Mucosa of descending colon (tissue), 3 donors: ENCODE measurements at regions not wholly inside any gene's neighbourhood (a gene's known extent, or its start where the extent isn't known, plus 50 kb on each side); places are given as distances from the start of the nearest gene placed in this dataset.
"Not testable (repeated sequence)": the region's sequence is repeated elsewhere in the genome, so short reads cannot be mapped to it uniquely, and the experiment has no call there.

Source experiments
- ATAC-seq: fragments of 200-7000 bp; cut with Tn5 transposase; one replicate; pipeline ENCODE4 v1.9.1; 2020; ENCODE audit warnings: mild to moderate bottlenecking, moderate library complexity
- DNase-seq, 3 donors: peaks; one replicate each; pipeline ENCODE4 v3.0.0-alpha.2; 2020
- H3K36me3 ChIP-seq: fragments of 200-600 bp; one replicate; pipeline ENCODE4 v1.8.0; 2021; ENCODE audit warnings: low read depth, mild to moderate bottlenecking
- H3K4me1 ChIP-seq: fragments of 200-600 bp; one replicate; pipeline ENCODE4 v1.8.0; 2021; ENCODE audit warnings: low read depth, mild to moderate bottlenecking
- H3K4me3 ChIP-seq: fragments of 200-600 bp; one replicate; pipeline ENCODE4 v1.8.0; 2021; ENCODE audit warnings: mild to moderate bottlenecking
- H3K9me3 ChIP-seq: fragments of 200-600 bp; one replicate; pipeline ENCODE4 v1.8.0; 2021; ENCODE audit warnings: mild to moderate bottlenecking
- CTCF ChIP-seq: fragments of 200-600 bp; IDR thresholded peaks from one replicate; pipeline ENCODE4 v1.8.0; 2022; ENCODE audit warnings: antibody characterized with exemption, mild to moderate bottlenecking
- intact Hi-C, 2 donors: fragments of 100-400 bp; cut with DNase I in 1 of 2; cut with micrococcal nuclease in 1 of 2; formaldehyde crosslinking; loops; one replicate each; pipeline versions ENCODE4 v1.11.0 to v1.11.1; 2022; cut with DNase I, micrococcal nuclease
- donor health status: DM: no; HTN: no; CAD: no; lungs with moderate emphysema.
- donor health status: DM: no; HTN: no; CAD: no.
- donor health status: DM: no; HTN: yes; CAD: no.

- TF ChIP-seq CTCF: no peak
- ATAC-seq (no peak), DNase-seq (no peak)
- no peaks in the 10 kb centered on the region for H3K36me3 ChIP-seq
- H3K4me3 ChIP-seq: no peak overlapping the region
- no peaks in the 10 kb centered on the region for H3K4me1 ChIP-seq
- intact Hi-C loops: no loop called here
- H3K9me3 ChIP-seq: no peaks in the 10 kb centered on the region
These were observed 451.1 kb downstream of the PCNX1 start for GRCh38 chr14:71358209-71358931.

GRCh38 chr14:71358932-71359421 lies 451.7 kb downstream of the PCNX1 start:
- not testable (repeated sequence) for H3K4me1 ChIP-seq

GRCh38 chr14:71359823-71360222 lies 452.6 kb downstream of the PCNX1 start:
- intact Hi-C loops: no loop called here
- Histone ChIP-seq H3K9me3 (no peaks in the 10 kb centered on the region), H3K36me3 (no peaks in the 10 kb centered on the region), H3K4me1 (no peaks in the 10 kb centered on the region), H3K4me3 (no peak overlapping the region)
- DNase-seq (no peak), ATAC-seq (no peak)
- TF ChIP-seq CTCF: no peak

More at GRCh38 chr14:71358932-71359421, 451.7 kb downstream of the PCNX1 start:
- H3K9me3 ChIP-seq, H3K36me3 ChIP-seq, intact Hi-C loops, H3K4me3 ChIP-seq, ATAC-seq, DNase-seq: not testable (repeated sequence)

GRCh38 chr14:71361336-71361735 lies 454.1 kb downstream of the PCNX1 start:
- intact Hi-C loops: no loop called here
- H3K4me3 ChIP-seq: no peak overlapping the region
- no peak for TF ChIP-seq CTCF
- DNase-seq (no peak), ATAC-seq (no peak)
- H3K4me1 ChIP-seq: no peaks in the 10 kb centered on the region
- H3K9me3 ChIP-seq: no peaks in the 10 kb centered on the region
- H3K36me3 ChIP-seq: no peaks in the 10 kb centered on the region

GRCh38 chr14:71361874-71362273 lies 454.6 kb downstream of the PCNX1 start:
- no peak for TF ChIP-seq CTCF
- no peaks in the 10 kb centered on the region for H3K9me3 ChIP-seq
- no peaks in the 10 kb centered on the region for H3K4me1 ChIP-seq
- intact Hi-C loops: no loop called here
- ATAC-seq: no peak
- H3K36me3 ChIP-seq: no peaks in the 10 kb centered on the region
- peak in 1 of 3 donors; percentile 29 for DNase-seq
- H3K4me3 ChIP-seq: no peak overlapping the region

GRCh38 chr14:71362282-71362681 lies 455.0 kb downstream of the PCNX1 start:
- Histone ChIP-seq H3K4me1 (no peaks in the 10 kb centered on the region), H3K4me3 (no peak overlapping the region), H3K36me3 (no peaks in the 10 kb centered on the region), H3K9me3 (no peaks in the 10 kb centered on the region)
- no peak for DNase-seq
- TF ChIP-seq CTCF: no peak
- intact Hi-C loops: no loop called here
- ATAC-seq: no peak
